ENCODE measurements at regions not wholly inside any gene's neighbourhood (a gene's known extent, or its start where the extent isn't known, plus 50 kb on each side); places are given as distances from the start of the nearest gene placed in this dataset.
"Not testable (repeated sequence)": the region's sequence is repeated elsewhere in the genome, so short reads cannot be mapped to it uniquely, and the experiment has no call there.

GRCh38 chr6:27826612-27826985, 85.6 kb downstream of the OR2B2 start:
- not testable (repeated sequence) for H3K79me1 ChIP-seq (ENCODE audit: insufficient read depth, low read depth, low read length, poor library complexity, severe bottlenecking); H3K18ac ChIP-seq (ENCODE audit: insufficient read length, low read depth, low read length); H4K20me1 ChIP-seq (ENCODE audit: control insufficient read depth, insufficient read depth, insufficient read length); H3K23ac ChIP-seq (ENCODE audit: insufficient read length, low read depth, low read length); H3K27me3 Mint-ChIP-seq (ENCODE audit: low read depth); H4K91ac ChIP-seq (ENCODE audit: insufficient read length, low read depth, low read length); H3K56ac ChIP-seq (ENCODE audit: insufficient read length, low read depth, low read length); H2AFZ ChIP-seq (ENCODE audit: low read length); H3K9ac ChIP-seq (ENCODE audit: extremely low read depth, insufficient read length, low read length); H2BK15ac ChIP-seq (ENCODE audit: low read depth, low read length); DNase-seq; H2BK5ac ChIP-seq (ENCODE audit: insufficient read length, low read length); H3K14ac ChIP-seq (ENCODE audit: insufficient read depth, low read length); H2BK120ac ChIP-seq (ENCODE audit: low read depth, low read length, poor library complexity, severe bottlenecking); H2BK12ac ChIP-seq (ENCODE audit: insufficient read length, low read depth, low read length); H4K8ac ChIP-seq (replicated peaks; ENCODE audit: insufficient read length, low read depth, low read length); H4K5ac ChIP-seq (ENCODE audit: insufficient read length, low read depth, low read length); H3K4me1 ChIP-seq (ENCODE audit: insufficient read depth, low read length); H2AK5ac ChIP-seq (ENCODE audit: insufficient read length, low read length); H3K27me3 ChIP-seq (ENCODE audit: insufficient read depth, low read length); H3T11ph ChIP-seq (ENCODE audit: low read length); H3K4me2 ChIP-seq (ENCODE audit: insufficient read depth, insufficient read length, low read length); H3K4ac ChIP-seq (ENCODE audit: low read depth, low read length); H2BK20ac ChIP-seq (ENCODE audit: low read depth, low read length, poor library complexity, severe bottlenecking); H3K27ac ChIP-seq (ENCODE audit: insufficient read length, low read depth, low read length); H3K79me2 ChIP-seq (ENCODE audit: insufficient read depth, low read length); H3K23me2 ChIP-seq (ENCODE audit: insufficient read length, low read depth, low read length, poor library complexity, severe bottlenecking); H3K9me3 ChIP-seq (ENCODE audit: control insufficient read depth, low read depth, low read length)
- Mint-ChIP-seq H3K27ac (peak overlapping the region in 2 of 3 experiments; percentile 82 to 91; a peak in 3 of 7 replicates), H3K36me3 (ENCODE audit: insufficient read depth in 1 of 3, low read depth in 3 of 3) (peaks cover 13 to 27% (median 24%) of the 10 kb centered on the region in 3 experiments), H3K9me3 (peaks cover 15 to 18% of the 10 kb centered on the region in 2 experiments), H3K4me1 (peaks cover 28 to 30% of the 10 kb centered on the region in 2 experiments), H3K4me3 (peak overlapping the region in 1 of 2 experiments; percentile 81; a peak in 1 of 5 replicates)
- no CpG with 5 or more reads among the region's 30 CpGs for WGBS (ENCODE audit: extremely low coverage, insufficient read length, low lambda C conversion rate)

GRCh38 chr6:27825848-27826611, 86.2 kb downstream of the OR2B2 start:
- H3K4me3 Mint-ChIP-seq, result peak overlapping the region; percentile 54 to 81
- H3K9me3 Mint-ChIP-seq, result peaks cover 15 to 18% of the 10 kb centered on the region in 2 experiments

More at GRCh38 chr6:27825848-27826611, 86.2 kb downstream of the OR2B2 start:
- not testable (repeated sequence) for H3K27ac ChIP-seq (ENCODE audit: insufficient read length, low read depth, low read length); H2BK120ac ChIP-seq (ENCODE audit: low read depth, low read length, poor library complexity, severe bottlenecking); H3K18ac ChIP-seq (ENCODE audit: insufficient read length, low read depth, low read length); H3K23ac ChIP-seq (ENCODE audit: insufficient read length, low read depth, low read length); H2BK12ac ChIP-seq (ENCODE audit: insufficient read length, low read depth, low read length); H2AFZ ChIP-seq (ENCODE audit: low read length); H4K8ac ChIP-seq (replicated peaks; ENCODE audit: insufficient read length, low read depth, low read length); H3K27me3 Mint-ChIP-seq (ENCODE audit: low read depth); H3K4me1 ChIP-seq (ENCODE audit: insufficient read depth, low read length); H2BK15ac ChIP-seq (ENCODE audit: low read depth, low read length); H3K9ac ChIP-seq (ENCODE audit: extremely low read depth, insufficient read length, low read length); H3K4me2 ChIP-seq (ENCODE audit: insufficient read depth, insufficient read length, low read length); H3K79me2 ChIP-seq (ENCODE audit: insufficient read depth, low read length); H3K23me2 ChIP-seq (ENCODE audit: insufficient read length, low read depth, low read length, poor library complexity, severe bottlenecking); H4K91ac ChIP-seq (ENCODE audit: insufficient read length, low read depth, low read length); H3K14ac ChIP-seq (ENCODE audit: insufficient read depth, low read length); H2BK5ac ChIP-seq (ENCODE audit: insufficient read length, low read length); H3K56ac ChIP-seq (ENCODE audit: insufficient read length, low read depth, low read length); H4K20me1 ChIP-seq (ENCODE audit: control insufficient read depth, insufficient read depth, insufficient read length); H2AK5ac ChIP-seq (ENCODE audit: insufficient read length, low read length); H3K9me3 ChIP-seq (ENCODE audit: control insufficient read depth, low read depth, low read length); H2BK20ac ChIP-seq (ENCODE audit: low read depth, low read length, poor library complexity, severe bottlenecking); H3K27me3 ChIP-seq (ENCODE audit: insufficient read depth, low read length); H3K79me1 ChIP-seq (ENCODE audit: insufficient read depth, low read depth, low read length, poor library complexity, severe bottlenecking); H4K5ac ChIP-seq (ENCODE audit: insufficient read length, low read depth, low read length); H3K4ac ChIP-seq (ENCODE audit: low read depth, low read length); H3T11ph ChIP-seq (ENCODE audit: low read length)
- WGBS (ENCODE audit: extremely low coverage, insufficient read length, low lambda C conversion rate), result no CpG with 5 or more reads among the region's 15 CpGs
- peak overlapping the region in 2 of 3 experiments; percentile 93 to 97; a peak in 5 of 7 replicates for H3K27ac Mint-ChIP-seq
- H3K36me3 Mint-ChIP-seq (ENCODE audit: insufficient read depth in 1 of 3, low read depth in 3 of 3), result peaks cover 13 to 27% (median 24%) of the 10 kb centered on the region in 3 experiments
- peak; percentile 42 for DNase-seq
- H3K4me1 Mint-ChIP-seq, result peaks cover 28% of the 10 kb centered on the region in 2 experiments
